ENCODE measurements at regions not wholly inside any gene's neighbourhood (a gene's known extent, or its start where the extent isn't known, plus 50 kb on each side); places are given as distances from the start of the nearest gene placed in this dataset.

GRCh38 chr6:166796610-166797009 lies 159.7 kb downstream of the RNASET2 start:
- TF ChIP-seq CTCF (IDR thresholded peaks at IDR 0.05) (no peak), POLR2A (IDR thresholded peaks at IDR 0.05) (no peak), EP300 (IDR thresholded peaks at IDR 0.05) (no peak)

All from tibial nerve (tissue), 4 donors.